Testis (tissue), 2 donors: ENCODE measurements at regions not wholly inside any gene's neighbourhood (a gene's known extent, or its start where the extent isn't known, plus 50 kb on each side); places are given as distances from the start of the nearest gene placed in this dataset.
"Not testable (repeated sequence)": the region's sequence is repeated elsewhere in the genome, so short reads cannot be mapped to it uniquely, and the experiment has no call there.

Experiments used
- DNase-seq: peaks from one replicate; pipeline ENCODE4 v3.0.0-alpha.2; 2019
- H3K27ac ChIP-seq, 2 donors: fragments of 200-600 bp; sonication (generic); one replicate each; pipeline ENCODE4 v1.5.1; 2019
- H3K27me3 ChIP-seq: fragments of 200-600 bp; sonication (generic); one replicate; pipeline ENCODE4 v1.5.1; 2019
- H3K36me3 ChIP-seq: fragments of 200-600 bp; sonication (generic); one replicate; pipeline ENCODE4 v1.5.1; 2017; ENCODE audit warnings: low read depth; ENCODE audit errors: missing control alignments
- H3K4me1 ChIP-seq: fragments of 200-600 bp; sonication (generic); one replicate; pipeline ENCODE4 v1.5.1; 2019
- H3K4me3 ChIP-seq, 2 donors: fragments of 200-600 bp; sonication (generic); one replicate each; pipeline ENCODE4 v1.5.1; 2017 to 2019
- H3K9me3 ChIP-seq: fragments of 200-600 bp; sonication (generic); one replicate; pipeline ENCODE4 v1.5.1; 2017
- POLR2A ChIP-seq: fragments of 450-650 bp; IDR thresholded peaks from one replicate; pipeline ENCODE4 v1.6.1; 2017; ENCODE audit warnings: antibody characterized with exemption, mild to moderate bottlenecking, moderate library complexity
- WGBS, 2 donors: methylation state at CpG; one replicate each; pipeline ENCODE4 v1.1.5; 2018; 5-methylcytosine and 5-hydroxymethylcytosine counted together
- intact Hi-C: fragments of 100-400 bp; cut with DNase I; formaldehyde crosslinking; loops from one replicate; pipeline ENCODE4 v1.15.1; 2023; ENCODE audit warnings: low total_unique reads
- TF ChIP-seq, protein P1 (sequence below), 3 experiments: fragments of 450-650 bp in 2 of 3; fragments of 200-600 bp in 1 of 3; sonication (generic) in 1 of 3; IDR thresholded peaks; one replicate each; pipeline ENCODE4 v1.5.1; 2016 to 2019; ENCODE audit warnings: antibody characterized with exemption in 3 of 3, mild to moderate bottlenecking in 2 of 3, moderate library complexity in 1 of 3

DNA sequence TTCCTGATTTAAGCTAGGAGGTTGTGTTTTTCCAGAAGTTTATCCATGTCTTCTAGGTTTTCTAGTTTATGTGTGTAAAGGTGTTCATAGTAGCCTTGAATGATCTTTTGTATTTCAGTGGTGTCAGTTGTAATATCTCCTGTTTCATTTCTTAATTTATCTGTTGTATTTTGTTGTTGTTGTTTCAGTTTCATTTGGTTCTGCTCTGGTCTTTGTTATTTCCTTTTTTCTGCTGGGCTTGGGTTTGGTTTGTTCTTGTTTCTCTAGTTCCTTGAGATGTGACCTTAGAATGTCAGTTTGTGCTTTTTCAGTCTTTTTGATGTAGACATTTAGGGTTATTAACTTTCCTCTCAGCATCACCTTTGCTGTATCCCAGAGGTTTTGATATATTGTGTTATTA lies 62.8 kb downstream of the SCP2D1 start:
- H3K36me3 ChIP-seq, DNase-seq, H3K27me3 ChIP-seq, intact Hi-C loops, H3K9me3 ChIP-seq, H3K27ac ChIP-seq, H3K4me3 ChIP-seq, H3K4me1 ChIP-seq: not testable (repeated sequence)

DNA sequence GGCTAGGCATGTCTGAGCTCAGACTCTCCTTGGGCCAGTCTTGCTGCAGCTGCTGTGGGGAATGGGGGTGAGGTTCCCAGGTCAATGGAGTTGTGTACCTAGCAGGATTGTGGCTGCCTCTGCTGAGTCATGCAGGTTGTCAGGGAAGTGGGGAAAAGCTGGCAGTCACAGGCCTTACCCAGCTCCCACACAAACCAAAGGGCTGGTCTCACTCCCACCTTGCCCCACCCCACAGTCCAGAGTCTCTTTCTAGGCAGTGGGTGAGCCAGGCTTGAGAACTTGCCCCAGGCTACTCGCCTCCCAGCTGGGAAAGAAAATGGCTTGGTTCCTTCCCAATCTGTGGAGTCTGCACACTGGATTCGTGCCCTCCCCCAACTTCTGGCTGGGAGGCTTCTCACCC lies 65.7 kb downstream of the SCP2D1 start:
- WGBS, 2 donors = 56 to 72% methylated on average over 2 of the region's 2 CpGs
- H3K4me1 ChIP-seq = no peaks in the 10 kb centered on the region
- no peak overlapping the region for H3K27ac ChIP-seq
- no peaks in the 10 kb centered on the region for H3K36me3 ChIP-seq
- intact Hi-C loops = no loop called here
- H3K27me3 ChIP-seq = no peaks in the 10 kb centered on the region
- H3K4me3 ChIP-seq = no peak overlapping the region
- no peaks in the 10 kb centered on the region for H3K9me3 ChIP-seq
- TF ChIP-seq POLR2A = no peak
- TF ChIP-seq, protein P1, sequence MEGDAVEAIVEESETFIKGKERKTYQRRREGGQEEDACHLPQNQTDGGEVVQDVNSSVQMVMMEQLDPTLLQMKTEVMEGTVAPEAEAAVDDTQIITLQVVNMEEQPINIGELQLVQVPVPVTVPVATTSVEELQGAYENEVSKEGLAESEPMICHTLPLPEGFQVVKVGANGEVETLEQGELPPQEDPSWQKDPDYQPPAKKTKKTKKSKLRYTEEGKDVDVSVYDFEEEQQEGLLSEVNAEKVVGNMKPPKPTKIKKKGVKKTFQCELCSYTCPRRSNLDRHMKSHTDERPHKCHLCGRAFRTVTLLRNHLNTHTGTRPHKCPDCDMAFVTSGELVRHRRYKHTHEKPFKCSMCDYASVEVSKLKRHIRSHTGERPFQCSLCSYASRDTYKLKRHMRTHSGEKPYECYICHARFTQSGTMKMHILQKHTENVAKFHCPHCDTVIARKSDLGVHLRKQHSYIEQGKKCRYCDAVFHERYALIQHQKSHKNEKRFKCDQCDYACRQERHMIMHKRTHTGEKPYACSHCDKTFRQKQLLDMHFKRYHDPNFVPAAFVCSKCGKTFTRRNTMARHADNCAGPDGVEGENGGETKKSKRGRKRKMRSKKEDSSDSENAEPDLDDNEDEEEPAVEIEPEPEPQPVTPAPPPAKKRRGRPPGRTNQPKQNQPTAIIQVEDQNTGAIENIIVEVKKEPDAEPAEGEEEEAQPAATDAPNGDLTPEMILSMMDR (IDR thresholded peaks at IDR 0.05) = no peak
- DNase-seq = no peak

DNA sequence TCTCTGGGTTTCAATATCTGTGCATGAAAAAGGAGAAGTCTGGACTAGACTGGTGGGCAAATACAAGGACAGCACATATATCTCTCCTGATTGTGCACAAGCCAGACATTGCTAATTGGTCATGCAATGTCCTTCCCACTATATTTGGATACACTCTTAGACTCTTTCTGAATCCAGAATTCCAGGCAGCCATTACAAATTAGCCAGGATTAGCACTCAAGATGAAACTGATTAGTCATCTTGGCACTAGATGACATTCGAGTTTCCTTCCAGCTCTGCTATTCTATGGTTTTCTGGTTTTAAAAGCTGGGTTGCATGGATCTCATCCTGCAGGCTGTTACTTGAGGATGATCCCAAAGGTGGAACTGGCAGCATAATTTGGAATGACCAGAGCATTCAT lies 73.2 kb downstream of the SCP2D1 start:
- TF ChIP-seq, protein P1 (IDR thresholded peaks at IDR 0.05) = no peak
- no peak for TF ChIP-seq POLR2A

DNA sequence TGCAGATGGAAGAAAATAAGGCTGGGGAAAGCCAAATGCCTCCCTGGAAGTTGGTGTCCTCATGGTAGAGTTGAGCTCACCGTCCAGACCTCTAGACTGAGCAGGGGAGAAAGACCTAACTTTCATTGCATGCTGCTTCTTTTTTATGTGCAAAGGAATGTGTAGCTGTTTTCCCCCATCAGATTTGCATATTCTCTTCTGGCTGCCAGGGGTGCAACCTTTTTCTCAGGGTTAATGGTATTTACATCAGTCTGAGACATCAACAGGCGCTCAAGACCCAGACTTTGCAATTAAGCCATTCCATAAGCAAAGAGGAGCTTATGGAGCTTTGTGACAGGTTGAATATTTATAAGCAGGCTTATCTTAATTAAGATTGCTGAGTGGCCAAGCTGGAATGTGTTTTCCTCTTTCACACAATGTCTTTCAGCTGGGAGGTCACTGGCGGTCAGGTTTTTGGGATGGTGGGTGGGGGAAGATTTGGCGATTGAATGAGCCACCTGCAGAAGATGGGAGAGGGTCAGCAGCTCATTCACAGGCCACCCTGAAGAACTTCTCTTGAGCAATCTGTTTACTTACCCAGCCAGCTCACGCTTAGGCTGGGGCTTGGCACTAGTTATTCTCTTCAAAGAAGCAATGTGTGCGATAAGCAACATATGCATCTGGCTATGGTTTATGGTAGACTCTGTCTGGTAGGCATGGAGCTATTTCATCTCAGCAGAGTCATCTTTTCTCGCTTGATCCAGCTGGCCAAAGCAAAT lies 88.6 kb downstream of the SCP2D1 start:
- H3K36me3 ChIP-seq = no peaks in the 10 kb centered on the region
- TF ChIP-seq, protein P1 (IDR thresholded peaks at IDR 0.05) = no peak
- no peak for TF ChIP-seq POLR2A
- intact Hi-C loops = no loop called here
- no peak for DNase-seq
- 77 to 83% methylated on average over 7 of the region's 7 CpGs for WGBS, 2 donors
- no peaks in the 10 kb centered on the region for H3K9me3 ChIP-seq
- no peaks in the 10 kb centered on the region for H3K27me3 ChIP-seq
- H3K4me1 ChIP-seq = no peaks in the 10 kb centered on the region
- no peak overlapping the region for H3K4me3 ChIP-seq
- H3K27ac ChIP-seq = no peak overlapping the region

More for the DNA sequence above, 73.2 kb downstream of the SCP2D1 start:
- Histone ChIP-seq H3K27ac (no peak overlapping the region), H3K9me3 (no peaks in the 10 kb centered on the region), H3K4me3 (no peak overlapping the region), H3K4me1 (no peaks in the 10 kb centered on the region), H3K36me3 (no peaks in the 10 kb centered on the region), H3K27me3 (no peaks in the 10 kb centered on the region)
- WGBS, 2 donors = 40 to 71% methylated on average over 1 of the region's 1 CpG
- DNase-seq = no peak
- intact Hi-C loops = no loop called here

DNA sequence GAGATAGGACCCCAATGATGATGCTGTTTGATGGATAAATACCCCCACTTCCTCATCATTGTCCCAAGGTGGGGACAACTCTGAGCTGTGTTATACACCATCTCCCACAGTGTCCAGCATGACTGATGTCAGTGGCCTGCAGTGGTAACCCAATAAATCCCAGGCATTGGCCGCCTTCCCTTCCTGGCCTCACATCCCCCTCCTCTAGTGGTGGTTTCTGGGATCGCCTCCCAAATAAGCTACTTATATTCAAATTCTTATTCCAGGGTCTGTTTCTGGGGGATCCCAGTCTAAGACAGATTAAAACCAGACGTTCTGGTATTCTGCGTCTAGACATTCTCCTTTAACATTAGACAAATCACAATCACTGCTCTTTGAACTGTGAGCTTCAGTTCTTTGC lies 90.6 kb downstream of the SCP2D1 start:
- TF ChIP-seq POLR2A = no peak
- TF ChIP-seq, protein P1 (IDR thresholded peaks at IDR 0.05) = no peak
- Histone ChIP-seq H3K9me3 (no peaks in the 10 kb centered on the region), H3K36me3 (no peaks in the 10 kb centered on the region), H3K4me1 (no peaks in the 10 kb centered on the region), H3K27ac (no peak overlapping the region), H3K27me3 (no peaks in the 10 kb centered on the region), H3K4me3 (no peak overlapping the region)
- WGBS, 2 donors = 44 to 66% methylated on average over 4 of the region's 4 CpGs
- no peak for DNase-seq
- intact Hi-C loops = no loop called here
